ENCODE measurements at regions not wholly inside any gene's neighbourhood (a gene's known extent, or its start where the extent isn't known, plus 50 kb on each side); places are given as distances from the start of the nearest gene placed in this dataset.
"Not testable (repeated sequence)": the region's sequence is repeated elsewhere in the genome, so short reads cannot be mapped to it uniquely, and the experiment has no call there.

GRCh38 chr6:139702706-139703105, 328.3 kb upstream of the CITED2 start:
- no peak for DNase-seq

DNA sequence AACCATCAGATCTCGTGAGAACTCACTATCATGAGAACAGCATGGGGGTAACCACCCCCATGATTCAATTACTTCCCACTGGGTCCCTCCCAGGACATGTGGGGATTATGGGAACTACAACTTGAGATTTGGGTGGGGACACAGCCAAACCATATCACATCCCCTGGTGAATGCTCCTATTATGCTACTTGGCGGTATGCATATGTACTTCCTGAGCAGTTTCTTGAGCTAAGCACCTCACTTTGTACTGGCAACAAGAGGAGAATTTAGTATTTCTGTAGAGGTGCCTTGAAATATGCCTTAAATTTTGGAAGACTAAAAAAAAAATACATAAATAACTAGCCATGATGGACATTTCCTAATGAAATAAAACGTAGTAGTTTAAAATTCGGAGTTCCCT, 327.2 kb upstream of the CITED2 start:
- no peak for DNase-seq

DNA sequence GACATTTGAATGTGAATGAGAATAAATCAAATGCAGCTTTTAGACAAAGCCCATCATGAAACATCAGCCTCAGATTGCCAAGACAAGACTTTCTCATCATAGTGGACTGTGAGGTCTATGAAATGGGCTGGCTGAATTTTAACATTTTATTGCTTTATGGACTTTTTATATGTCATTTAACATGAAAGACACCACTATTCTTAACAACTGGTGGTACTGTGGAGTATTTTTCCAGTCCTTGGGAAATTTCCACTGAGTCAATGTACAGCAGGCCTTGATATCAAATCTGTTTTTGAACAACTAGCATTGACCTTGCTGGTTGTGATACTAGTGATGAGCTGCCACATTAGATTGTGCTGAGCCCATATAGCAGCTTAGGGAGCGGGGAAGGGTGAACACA, 326.6 kb upstream of the CITED2 start:
- DNase-seq = no peak

GRCh38 chr6:139699911-139700310, 325.5 kb upstream of the CITED2 start:
- DNase-seq = no peak

- no peak for DNase-seq
Measured at GRCh38 chr6:139699335-139699734, 324.9 kb upstream of the CITED2 start.

DNA sequence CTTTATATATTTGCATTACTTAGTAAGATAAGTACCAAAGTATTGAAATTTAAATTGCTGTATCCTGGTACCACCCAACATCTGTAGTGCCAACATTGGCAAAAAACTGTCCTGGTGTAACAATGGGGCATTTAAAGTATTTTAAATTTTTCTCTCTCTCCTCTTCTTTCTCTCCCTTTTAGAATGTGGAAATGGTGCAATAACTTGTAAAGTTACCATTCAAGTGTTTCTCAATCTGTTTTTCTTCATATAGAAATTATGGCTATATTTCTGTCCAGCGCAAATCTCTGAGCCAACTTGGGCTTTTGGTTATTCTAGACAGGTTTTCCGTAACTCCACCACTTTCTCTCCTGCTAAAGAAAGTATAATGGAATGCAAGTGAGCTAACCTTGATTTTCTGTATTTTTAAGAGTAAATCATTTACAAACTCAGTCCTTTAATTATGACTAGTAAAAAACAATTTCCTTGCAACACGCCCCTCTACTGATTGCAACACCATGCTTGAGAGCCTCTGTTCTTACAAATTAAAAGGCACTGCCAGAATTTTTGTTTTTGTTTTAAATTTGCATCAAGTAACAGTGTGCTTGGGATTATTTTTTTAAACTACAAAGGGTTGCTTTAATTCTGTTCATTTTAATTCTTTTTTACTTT, 324.2 kb upstream of the CITED2 start:
- peak; percentile 82 for DNase-seq

- not testable (repeated sequence) for DNase-seq
Measured at GRCh38 chr6:139697856-139698255, 323.4 kb upstream of the CITED2 start.

DNA sequence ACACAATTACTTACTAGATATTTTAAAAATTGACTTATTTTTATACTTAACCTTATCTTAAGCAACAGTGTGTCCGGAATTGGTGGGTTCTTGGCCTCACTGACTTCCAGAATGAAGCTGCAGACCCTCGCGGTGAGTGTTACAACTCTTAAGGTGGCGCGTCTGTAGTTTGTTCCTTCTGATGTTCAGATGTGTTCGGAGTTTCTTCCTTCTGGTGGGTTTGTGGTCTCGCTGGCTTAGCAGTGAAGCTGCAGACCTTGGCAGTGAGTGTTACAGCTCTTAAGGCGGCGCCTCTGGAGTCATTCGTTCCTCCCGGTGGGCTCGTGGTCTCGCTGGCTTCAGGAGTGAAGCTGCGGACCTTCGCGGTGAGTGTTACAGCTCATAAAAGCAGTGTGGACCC, 322.5 kb upstream of the CITED2 start:
- not testable (repeated sequence) for DNase-seq

GRCh38 chr6:139695361-139695760, 320.9 kb upstream of the CITED2 start:
- DNase-seq = no peak

- DNase-seq = no peak
Measured at GRCh38 chr6:139693735-139694134, 319.3 kb upstream of the CITED2 start.

GRCh38 chr6:139690007-139690406, 315.6 kb upstream of the CITED2 start:
- no peak for DNase-seq

DNA sequence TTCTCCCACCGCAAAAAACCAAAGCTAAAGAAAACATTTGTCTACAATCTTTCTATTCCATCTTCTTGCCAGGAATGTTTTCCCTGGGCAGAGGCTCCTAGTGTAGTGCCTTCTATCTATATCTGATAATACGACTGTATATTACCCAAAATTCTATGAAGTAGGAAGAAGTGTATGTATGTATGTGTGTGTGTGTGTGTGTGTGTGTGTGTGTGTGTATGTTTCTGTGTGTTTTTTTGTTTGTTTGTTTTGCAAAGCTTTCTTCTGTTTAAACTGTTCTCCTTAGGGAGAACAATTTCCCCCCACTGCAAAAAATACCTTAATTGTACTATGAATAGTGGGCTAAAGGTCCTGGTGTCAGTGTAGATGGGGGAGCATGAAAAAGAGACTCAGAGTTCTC, 312.6 kb upstream of the CITED2 start:
- no peak for DNase-seq

DNA sequence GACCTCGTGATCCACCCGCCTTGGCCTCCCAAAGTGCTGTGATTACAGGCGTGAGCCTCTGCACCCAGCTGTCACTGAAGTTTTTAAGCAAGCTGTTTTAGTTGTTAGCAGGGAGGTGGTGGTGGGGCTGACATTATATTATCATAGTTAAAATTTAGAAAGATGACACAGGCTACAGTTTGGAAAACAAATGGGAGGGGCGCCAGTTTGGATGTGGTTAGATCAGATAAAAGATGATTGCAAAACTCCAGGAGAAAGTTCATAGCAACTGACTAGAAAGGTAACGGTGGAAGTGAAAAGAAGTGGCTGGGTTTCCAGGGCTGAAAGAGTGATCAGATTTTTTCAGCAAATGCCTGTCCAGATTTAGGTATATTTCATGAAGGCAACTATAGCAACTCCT, 311.9 kb upstream of the CITED2 start:
- DNase-seq = no peak

- no peak for DNase-seq
Measured at GRCh38 chr6:139685009-139685408, 310.6 kb upstream of the CITED2 start.

DNA sequence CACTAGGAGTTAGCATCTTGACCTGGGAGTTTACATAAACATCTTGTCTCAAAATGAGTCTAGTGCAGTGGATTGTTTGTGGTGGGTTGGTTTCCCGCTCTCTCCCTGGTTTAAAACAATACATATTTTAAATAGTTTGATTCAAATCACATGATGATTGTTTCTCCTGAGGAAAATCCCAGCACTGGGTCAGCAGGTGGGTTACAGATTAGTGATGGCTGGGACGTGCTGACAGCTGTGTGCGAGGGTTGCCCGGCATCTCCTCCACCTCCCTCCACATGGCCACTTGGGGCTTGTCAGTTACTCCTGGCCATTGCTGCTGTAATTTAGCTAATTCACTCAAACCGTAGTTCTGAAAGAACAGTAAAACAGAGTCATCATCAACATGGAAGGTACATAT, 306.4 kb upstream of the CITED2 start:
- no peak for DNase-seq

DNA sequence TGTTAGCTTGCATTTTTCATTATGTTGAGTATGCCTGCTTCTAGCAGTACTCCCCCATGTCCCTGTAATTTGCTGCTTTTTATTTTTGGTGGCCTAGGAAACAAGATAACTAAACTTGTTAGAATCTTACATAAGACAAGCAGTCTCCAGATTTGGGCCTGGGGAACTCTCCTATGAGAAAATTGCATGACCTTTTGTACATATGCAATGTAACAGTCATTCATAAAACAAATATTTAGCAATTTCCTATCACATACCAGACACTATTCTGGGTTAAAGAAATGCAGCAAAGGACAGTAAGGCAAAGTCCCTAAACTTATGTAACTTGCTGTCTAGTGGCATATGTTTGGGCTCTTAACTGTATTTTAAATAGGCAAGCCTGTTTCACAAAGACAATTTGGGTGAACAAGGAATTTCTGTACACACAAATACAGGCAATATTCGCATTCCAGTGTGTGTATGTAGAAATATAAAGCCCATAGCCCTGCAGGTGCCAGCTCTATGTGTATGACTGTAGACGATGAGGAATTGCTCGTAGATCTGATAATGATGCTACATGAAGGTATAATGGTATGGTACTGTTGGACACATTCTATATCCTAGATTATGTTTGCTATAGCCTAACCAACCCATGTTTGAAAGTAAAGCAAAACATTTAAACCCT, 305.2 kb upstream of the CITED2 start:
- no peak for DNase-seq

DNA sequence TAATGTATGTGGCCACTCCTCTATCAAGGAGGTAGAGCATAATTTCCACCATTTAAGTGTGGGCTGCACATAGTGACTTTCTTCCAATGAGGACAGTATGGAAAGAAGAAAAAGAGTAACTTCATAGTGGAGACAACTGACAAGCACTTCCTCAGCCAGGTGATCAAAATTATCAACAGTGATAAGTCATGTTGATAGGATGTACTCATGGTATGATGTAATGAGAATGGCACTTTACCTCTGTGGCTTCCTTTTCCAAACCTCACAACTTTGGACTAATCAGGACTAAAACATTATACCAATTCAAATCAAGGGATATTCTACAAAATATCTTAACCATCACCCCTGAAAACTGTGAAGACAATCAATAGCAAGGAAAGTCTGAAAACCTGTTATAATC, 302.3 kb upstream of the CITED2 start:
- DNase-seq = no peak

DNA sequence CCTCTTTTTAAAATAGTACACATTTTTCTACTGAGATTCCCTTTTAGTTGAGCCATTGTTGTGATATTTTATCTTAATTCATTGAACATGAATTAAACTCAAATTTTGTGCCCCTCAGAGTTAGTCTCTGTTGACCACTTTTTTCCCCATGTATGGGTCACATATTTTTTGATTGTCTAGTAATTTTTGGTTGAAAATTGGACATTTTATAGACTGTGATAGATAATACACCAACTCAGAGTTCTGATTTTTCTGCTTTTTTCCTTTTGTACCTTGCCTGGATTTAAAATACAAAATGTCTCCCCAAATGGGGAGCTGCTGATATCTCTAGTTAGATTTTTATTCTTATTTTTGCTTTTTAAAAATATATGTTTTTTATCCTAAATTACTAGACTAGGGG, 291.8 kb upstream of the CITED2 start:
- DNase-seq = no peak

- DNase-seq = no peak
Measured at GRCh38 chr6:139663996-139664395, 289.5 kb upstream of the CITED2 start.

DNA sequence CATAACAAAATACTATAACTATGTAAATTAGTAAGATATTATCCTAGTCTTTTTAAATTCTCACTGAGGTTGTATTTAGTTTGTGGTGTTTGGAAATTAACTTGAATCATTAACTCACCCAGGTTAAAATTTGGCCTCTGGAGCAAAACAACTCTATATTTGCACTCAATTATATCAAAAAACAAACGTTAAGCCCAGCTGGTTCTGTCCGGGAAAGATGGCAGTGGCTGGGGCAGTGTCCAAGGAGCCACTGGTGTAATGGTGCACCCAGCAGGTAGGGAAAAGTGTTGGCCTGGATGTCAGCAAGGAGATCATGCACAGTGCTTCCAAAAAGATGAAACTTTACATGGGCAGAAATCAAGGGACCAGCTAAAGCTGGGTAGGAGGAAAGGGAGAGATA, 285.3 kb upstream of the CITED2 start:
- no peak for DNase-seq

- DNase-seq = no peak
Measured at GRCh38 chr6:139659196-139659595, 284.7 kb upstream of the CITED2 start.

- DNase-seq = no peak
Measured at GRCh38 chr6:139657119-139657518, 282.7 kb upstream of the CITED2 start.

GRCh38 chr6:139655783-139656705, 281.6 kb upstream of the CITED2 start:
- DNase-seq = no peak
